HG03460 (cell line): ENCODE measurements at regions not wholly inside any gene's neighbourhood (a gene's known extent, or its start where the extent isn't known, plus 50 kb on each side); places are given as distances from the start of the nearest gene placed in this dataset.
"Not testable (repeated sequence)": the region's sequence is repeated elsewhere in the genome, so short reads cannot be mapped to it uniquely, and the experiment has no call there.

Experiments used
- ATAC-seq: cut with Tn5 transposase; IDR thresholded peaks from one replicate; pipeline ENCODE4 v1.9.1; 2021; ENCODE audit not compliant: unreplicated experiment

DNA sequence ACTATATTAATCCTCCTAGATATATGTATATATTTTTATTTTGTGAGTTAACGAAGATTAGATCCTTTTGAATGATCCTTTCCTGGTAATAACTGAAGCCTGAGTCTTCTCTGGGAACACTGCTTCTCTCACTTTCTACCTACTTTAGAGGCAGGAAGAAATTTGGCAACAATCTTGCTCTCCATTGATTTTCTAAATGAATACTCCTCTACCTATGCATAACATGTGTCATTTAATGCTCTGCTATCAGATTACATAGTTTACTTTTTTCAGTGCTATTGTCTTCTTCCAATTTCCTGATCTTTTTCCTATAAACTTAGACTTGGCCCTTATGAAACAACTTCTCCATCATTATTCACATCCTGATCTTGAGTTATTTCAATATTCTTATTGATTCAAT, 60.4 kb upstream of the PDHA2 start:
- ATAC-seq = no peak

DNA sequence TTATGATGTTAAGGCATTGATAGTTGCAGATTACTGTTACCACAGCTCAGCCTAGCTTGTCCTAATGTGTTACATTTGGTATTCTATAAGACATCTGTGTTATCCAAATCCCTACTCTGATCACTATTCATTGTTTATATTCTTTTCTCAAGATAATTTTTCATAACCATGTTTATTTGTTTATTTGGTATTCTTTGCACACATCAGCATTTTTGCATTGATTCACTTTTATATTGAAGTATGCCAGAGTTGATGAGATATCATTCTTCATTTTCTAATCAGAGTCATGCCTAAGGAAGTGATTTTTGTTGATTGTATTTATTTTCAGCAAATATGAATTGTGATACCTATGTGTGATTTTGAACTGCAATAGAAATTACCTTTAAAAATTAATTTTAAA, 61.2 kb upstream of the PDHA2 start:
- ATAC-seq = no peak

DNA sequence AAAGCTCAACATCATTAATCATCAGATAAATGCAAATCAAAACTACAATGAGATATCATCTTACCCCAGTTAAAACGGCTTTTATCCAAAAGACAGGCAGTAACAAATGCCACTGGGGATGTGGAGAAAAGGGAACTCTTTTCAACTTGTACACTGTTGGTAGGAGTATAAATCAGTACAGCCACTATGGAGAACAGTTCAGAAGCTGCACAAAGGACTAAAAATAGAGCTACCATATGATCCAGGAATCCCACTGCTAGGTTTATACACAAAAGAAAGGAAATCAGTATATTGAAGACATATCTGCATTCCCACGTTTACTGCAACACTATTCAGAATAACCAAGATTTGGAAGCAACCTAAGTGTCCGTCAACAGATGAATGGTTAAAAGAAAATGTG, 69.3 kb upstream of the PDHA2 start:
- ATAC-seq = not testable (repeated sequence)

GRCh38 chr4:95764961-95765360, 74.9 kb upstream of the PDHA2 start:
- no peak for ATAC-seq

DNA sequence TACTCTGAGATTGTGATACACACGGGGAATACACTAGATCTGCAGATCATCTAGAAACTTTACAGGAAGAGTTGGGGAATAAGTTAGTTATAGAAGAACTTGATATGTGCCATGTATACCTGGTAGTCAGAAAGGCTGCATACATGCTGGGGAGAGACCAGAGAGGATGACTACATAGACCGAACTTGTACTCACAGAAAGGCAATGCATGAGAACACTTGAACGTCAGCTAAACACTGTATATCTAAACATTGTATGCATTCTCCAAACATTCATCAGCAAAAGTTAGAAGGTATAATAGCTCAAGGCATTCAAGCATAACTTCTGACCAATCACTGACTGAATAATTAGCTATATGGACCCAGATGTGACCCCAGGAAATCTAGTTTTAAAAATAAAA, 78.0 kb upstream of the PDHA2 start:
- ATAC-seq = no peak

- no peak for ATAC-seq
Measured at GRCh38 chr4:95761426-95761825, 78.5 kb upstream of the PDHA2 start.

- ATAC-seq = not testable (repeated sequence)
Measured at GRCh38 chr4:95760646-95761045, 79.2 kb upstream of the PDHA2 start.

GRCh38 chr4:95758001-95758400, 81.9 kb upstream of the PDHA2 start:
- no peak for ATAC-seq

DNA sequence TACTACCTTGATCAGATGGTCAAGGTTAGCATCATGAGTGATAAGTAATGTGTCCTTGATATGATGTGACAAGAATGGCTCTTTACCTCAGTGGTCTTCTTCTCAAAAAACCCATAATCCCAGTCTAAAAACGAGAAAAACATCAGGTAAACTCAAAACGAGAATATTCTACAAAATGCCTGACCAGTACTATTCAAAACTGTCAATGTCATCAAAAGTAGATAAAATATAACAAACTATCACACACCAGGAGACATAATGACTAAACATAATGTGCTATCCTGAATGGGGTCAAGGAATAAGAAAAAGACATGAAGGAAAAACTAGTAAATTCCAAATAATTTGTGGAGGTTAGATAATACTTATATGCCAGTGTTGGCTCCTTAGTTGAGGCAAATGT, 85.2 kb upstream of the PDHA2 start:
- no peak for ATAC-seq

DNA sequence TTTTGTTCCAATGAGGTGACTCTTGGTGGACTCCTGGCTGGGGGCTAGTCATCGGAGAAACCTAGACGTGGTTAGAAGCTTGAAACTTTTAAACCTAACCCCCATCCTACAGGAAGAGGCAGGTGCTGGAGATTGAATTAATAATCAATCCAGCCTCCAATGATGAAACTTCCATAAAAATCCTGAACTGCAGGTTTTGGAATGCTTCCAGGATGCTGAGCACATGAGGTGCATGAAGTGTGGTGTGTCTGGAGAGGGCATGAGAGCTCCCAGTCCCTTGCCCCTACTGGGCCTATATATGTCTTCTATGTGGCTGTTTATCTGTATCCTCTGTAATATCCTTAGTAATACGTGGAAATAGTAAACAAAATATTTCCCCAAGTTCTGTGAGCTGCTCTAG, 90.7 kb upstream of the PDHA2 start:
- no peak for ATAC-seq

DNA sequence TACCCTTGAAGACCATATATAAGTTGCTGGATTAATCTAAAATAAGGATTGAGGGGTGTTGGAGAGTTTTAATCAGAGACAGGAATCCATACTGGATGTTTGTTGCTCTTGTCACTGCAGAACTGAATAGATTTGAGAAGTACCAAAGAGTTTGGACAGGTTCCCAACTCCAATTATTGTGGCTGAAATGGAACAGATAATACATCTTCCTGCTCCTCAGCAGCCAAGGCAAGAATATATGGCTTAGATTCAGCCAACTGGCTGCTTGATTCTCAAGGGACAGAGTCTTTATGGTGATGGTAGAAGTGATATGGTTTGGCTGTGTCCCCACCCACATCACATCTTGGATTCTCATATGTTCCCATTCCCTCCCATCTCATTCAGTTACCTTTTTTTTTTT, 97.0 kb upstream of the PDHA2 start:
- ATAC-seq = no peak

GRCh38 chr4:95742179-95742578, 97.7 kb upstream of the PDHA2 start:
- ATAC-seq = no peak

DNA sequence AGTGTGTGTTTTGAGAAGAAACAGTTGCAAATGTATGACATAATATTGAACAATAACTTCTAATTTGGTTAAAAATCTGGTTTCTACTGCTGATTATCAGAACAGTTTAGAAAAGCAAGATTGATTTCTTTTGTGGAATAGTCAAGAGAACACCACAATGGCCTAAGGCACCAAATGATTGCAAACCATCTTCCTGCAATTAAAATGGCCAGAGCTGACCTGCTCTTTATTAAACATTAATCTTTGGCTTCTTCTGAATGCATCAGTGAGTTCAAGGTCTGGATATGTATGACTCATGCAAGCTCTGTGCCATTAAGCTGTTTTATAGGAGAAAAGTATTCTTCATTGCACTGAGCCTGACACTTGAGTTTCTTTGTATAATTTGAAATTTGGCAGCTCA, 107.8 kb upstream of the PDHA2 start:
- ATAC-seq = no peak

GRCh38 chr4:95729596-95729995, 110.3 kb upstream of the PDHA2 start:
- ATAC-seq = no peak

DNA sequence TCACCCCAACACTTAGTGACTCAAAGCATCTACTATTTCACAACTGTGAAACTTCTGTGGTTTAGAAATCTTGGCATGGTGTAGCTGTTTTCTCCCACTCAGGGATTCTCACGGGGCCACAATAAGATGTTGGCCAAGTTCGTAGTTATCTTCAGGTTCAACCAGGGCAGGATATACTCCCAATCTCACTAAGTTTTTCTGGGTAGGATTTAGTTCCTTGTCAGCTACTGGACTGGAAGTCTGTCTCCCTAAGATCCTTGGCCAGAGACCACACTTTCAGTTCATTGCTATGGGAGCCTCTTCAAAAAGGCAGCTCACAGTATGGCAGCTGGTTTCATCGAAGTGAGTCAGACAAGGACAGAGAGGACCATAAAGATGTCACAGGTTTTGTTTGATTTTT, 111.7 kb upstream of the PDHA2 start:
- ATAC-seq = no peak

- no peak for ATAC-seq
Measured at GRCh38 chr4:95715830-95716229, 124.1 kb upstream of the PDHA2 start.

DNA sequence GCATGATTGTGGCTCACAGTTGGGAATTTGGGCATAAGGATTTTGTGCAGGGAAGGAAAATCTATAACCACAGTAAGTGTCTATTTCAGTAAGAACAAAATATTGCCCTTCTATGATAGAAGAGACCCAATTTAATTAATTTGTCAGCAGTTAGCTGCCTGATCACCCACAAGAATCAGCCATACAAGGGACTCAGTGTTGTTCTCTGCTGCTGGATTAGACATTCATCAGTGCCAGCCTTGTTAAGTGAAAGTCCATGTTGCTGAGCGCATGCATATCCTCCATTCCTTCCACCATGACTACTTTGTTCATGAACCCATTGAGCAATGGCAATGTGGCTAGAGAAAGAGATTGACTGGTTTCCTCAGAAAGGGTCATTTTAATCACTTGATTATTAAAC, 125.3 kb upstream of the PDHA2 start:
- ATAC-seq = no peak

GRCh38 chr4:95705323-95705722, 134.6 kb upstream of the PDHA2 start:
- no peak for ATAC-seq

DNA sequence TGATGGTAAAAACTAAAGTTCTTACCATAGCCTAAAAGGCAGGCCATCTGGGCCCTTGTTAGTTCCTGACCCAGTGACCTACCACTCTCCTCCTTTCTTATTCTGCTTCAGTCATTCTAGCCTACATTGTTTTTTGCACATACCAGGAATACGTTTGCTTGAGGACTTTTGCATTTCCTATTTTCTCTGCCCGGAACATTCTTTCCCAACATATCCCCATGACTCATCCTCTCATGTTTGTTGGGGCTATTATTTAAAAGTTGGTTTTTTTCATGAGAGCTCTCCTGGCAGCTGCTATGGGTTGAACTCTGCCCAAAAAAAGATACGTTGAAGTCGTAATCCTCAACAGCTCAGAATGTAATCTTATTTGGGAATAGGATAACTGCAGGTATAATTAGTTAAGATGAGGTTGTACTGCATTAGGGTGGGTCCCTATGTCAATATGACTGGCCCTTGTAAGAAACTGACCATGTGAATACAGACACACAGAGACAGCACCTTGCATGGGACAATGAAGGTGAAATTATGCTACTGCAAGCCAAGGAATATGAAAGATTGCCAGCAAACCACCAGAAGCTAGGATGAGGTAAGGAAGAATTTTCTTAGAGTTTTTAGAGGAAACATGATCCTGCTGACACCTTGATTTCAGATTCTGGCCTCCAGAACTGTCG, 138.3 kb upstream of the PDHA2 start:
- no peak for ATAC-seq

DNA sequence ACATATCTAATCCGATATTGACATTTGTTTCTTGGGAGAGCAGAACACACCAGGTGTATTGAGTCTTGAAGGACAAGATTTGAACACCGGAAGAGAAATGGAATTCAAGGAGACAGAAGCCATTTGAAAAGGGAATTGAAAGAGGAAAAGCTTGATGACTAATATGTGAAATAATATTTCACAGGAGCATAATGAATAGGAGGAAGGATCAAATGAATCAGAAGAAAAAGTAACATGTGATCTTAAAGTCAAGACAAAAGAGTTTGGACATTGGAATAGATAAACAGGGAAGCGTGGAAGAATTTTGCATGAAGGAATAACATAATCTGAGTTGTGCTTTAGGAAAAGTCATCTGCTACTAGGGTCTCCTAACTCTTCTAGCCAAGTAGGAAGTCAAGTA, 145.5 kb upstream of the PDHA2 start:
- no peak for ATAC-seq

DNA sequence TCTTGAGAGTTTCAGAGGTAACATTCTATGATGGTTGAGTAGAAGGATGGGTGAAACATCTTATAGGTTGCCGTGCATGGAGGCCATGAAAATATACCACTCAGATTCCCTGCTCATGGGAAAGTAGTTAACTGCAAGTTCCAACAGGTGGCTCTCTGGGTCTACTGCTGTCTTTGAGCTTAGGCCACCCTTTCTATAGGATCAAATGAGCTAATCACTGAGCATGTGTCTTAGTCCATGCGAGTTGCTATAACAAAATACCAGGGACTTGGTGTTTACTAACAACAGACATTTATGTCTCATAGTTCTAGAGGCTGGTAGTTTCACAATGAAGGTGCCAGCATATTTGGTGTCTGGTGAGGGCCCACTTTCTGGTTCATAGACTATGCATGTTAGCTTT, 144.8 kb upstream of the UNC5C start:
- no peak for ATAC-seq

DNA sequence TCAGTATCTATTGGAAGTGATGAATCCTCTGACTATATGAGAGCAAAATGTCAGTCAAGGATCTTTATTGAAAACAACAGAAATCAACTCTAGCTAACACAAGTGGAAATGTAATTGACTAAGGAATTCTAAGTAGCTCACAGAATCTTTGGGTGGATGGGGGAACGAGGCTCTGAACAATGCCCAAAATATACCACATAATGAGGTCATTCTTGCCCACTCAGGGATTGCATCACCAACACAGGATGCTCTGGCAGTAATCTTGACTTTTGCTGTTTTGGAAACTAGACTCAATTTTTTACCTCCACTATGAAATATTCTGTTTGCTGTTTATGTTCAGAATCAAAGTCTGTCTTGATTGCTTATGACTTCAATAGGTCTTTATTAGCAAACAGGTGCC, 127.4 kb upstream of the UNC5C start:
- ATAC-seq = no peak

DNA sequence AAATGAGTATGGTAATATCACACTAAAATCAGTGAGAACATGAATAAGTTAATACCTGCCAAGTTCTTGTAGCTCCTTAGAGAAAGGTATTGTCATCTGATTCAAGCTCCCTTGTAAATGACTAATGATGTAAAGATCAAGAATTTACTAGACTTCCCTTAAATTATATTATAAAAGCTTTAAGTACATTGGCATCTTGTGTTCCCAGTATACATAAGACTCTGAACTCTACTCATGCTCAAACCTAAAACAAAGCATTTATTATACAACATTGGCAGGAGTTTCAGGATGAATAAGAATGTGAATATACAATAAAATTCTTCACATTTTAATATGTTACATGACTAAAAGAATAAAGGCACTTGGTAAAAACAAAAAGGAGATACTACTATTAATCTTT, 126.8 kb upstream of the UNC5C start:
- ATAC-seq = no peak
